ENCODE measurements at regions not wholly inside any gene's neighbourhood (a gene's known extent, or its start where the extent isn't known, plus 50 kb on each side); places are given as distances from the start of the nearest gene placed in this dataset.

GRCh38 chr3:59133311-59133710 lies 83.5 kb upstream of the CFAP20DC start:
- no peak for DNase-seq (ENCODE audit: low read depth)

GRCh38 chr3:59131016-59131766 lies 81.4 kb upstream of the CFAP20DC start:
- DNase-seq (ENCODE audit: low read depth), result no peak

GRCh38 chr3:59128685-59129084 lies 78.9 kb upstream of the CFAP20DC start:
- no peak for DNase-seq (ENCODE audit: low read depth)

- no peak for DNase-seq (ENCODE audit: low read depth)
Measured at GRCh38 chr3:59127071-59127470, 77.2 kb upstream of the CFAP20DC start.

- DNase-seq (ENCODE audit: low read depth), result no peak
Measured at GRCh38 chr3:59126446-59126845, 76.6 kb upstream of the CFAP20DC start.

- no peak for DNase-seq (ENCODE audit: low read depth)
Measured at GRCh38 chr3:59121346-59122144, 71.7 kb upstream of the CFAP20DC start.

GRCh38 chr3:59118928-59119327 lies 69.1 kb upstream of the CFAP20DC start:
- DNase-seq (ENCODE audit: low read depth), result no peak

- no peak for DNase-seq (ENCODE audit: low read depth)
Measured at GRCh38 chr3:59117396-59117795, 67.6 kb upstream of the CFAP20DC start.

- DNase-seq (ENCODE audit: low read depth), result no peak
Measured at GRCh38 chr3:59116233-59116537, 66.4 kb upstream of the CFAP20DC start.

GRCh38 chr3:59115364-59116232 lies 65.8 kb upstream of the CFAP20DC start:
- no peak for DNase-seq (ENCODE audit: low read depth)

- DNase-seq (ENCODE audit: low read depth), result no peak
Measured at GRCh38 chr3:59107856-59108815, 58.3 kb upstream of the CFAP20DC start.

- no peak for DNase-seq (ENCODE audit: low read depth)
Measured at GRCh38 chr3:59106085-59106648, 56.3 kb upstream of the CFAP20DC start.

GRCh38 chr3:59103552-59103951 lies 53.7 kb upstream of the CFAP20DC start:
- no peak for DNase-seq (ENCODE audit: low read depth)

- no peak for DNase-seq (ENCODE audit: low read depth)
Measured at GRCh38 chr3:59101231-59101736, 51.5 kb upstream of the CFAP20DC start.
